HG03565 (cell line): ENCODE measurements at regions not wholly inside any gene's neighbourhood (a gene's known extent, or its start where the extent isn't known, plus 50 kb on each side); places are given as distances from the start of the nearest gene placed in this dataset.

Source experiments
- ATAC-seq: cut with Tn5 transposase; IDR thresholded peaks from one replicate; pipeline ENCODE4 v1.9.1; 2021; ENCODE audit warnings: mild to moderate bottlenecking, moderate library complexity; ENCODE audit not compliant: unreplicated experiment

DNA sequence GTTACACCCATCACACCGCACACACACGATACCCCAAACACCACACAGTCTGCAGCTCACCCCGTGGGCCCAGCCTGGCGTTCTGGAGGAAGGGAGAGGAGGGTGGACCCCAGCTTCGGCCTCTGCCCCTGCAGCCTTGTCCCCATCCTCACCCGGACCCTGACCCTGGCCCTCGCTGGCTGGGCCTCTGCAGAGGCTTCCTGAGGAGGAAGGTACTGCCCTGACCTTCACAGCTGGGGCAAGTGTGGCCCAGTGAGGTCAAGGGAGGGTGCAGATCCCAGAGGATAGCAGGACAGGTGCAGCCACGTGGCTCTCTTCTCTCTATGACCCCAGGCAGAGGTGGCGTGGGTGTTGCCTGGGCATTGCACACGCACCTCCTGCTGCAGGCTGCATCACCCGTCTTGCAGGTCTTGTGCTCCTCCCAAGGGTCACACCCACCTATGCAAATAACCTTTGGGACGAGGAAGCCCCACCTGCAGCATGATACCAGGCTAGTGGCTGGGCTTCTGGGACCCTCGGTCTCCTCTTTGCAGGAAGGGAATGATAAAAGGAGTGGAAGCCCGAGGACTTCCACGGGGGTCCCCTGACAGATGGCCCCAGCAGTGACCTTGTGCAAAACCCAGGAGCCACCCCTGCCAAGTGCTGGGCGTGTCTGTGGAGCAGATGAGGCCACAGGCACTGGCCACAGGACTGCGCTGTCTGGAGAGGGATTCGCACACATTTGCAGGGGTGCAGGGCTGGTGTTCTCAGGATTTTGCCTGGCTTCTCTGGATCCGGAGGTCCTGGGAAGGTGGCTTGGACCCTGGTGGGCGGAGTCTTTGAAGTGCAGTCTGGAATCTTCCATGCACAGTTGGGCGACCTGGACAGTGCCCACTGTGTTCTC lies 1241.5 kb downstream of the BRD1 start:
- no peak for ATAC-seq

GRCh38 chr22:48584170-48584569 lies 1243.5 kb downstream of the BRD1 start:
- no peak for ATAC-seq

- ATAC-seq = no peak
Observed at GRCh38 chr22:48581796-48582469, 1245.7 kb downstream of the BRD1 start.

DNA sequence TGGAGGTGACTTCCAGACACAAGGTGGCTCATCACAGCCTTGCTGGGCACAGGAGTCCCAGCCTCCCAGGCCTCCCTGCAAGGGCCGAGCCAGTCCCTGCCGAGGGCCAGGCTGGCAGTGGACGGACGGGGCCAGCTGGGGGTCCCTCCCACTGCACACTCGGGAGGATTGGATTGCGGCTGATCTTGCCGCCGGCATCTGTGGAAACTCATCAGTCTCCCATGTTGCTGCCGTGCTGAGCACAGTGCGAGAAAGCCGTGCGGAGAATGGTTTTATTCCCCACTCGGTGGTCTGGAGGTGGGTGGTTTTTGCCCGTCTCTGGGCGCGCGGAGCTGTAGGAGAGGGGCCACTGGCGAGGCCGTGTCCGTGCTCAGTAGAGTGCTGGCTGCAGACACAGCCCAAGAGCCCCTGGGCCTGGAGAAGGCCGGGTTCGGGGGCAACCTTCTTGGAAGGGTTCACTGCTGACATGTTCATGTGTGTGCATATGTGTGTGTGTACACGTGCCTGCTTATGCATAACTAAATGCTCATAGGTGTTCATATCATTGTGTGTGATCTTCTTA lies 1246.4 kb downstream of the BRD1 start:
- no peak for ATAC-seq

GRCh38 chr22:48580481-48580970 lies 1247.1 kb downstream of the BRD1 start:
- no peak for ATAC-seq

DNA sequence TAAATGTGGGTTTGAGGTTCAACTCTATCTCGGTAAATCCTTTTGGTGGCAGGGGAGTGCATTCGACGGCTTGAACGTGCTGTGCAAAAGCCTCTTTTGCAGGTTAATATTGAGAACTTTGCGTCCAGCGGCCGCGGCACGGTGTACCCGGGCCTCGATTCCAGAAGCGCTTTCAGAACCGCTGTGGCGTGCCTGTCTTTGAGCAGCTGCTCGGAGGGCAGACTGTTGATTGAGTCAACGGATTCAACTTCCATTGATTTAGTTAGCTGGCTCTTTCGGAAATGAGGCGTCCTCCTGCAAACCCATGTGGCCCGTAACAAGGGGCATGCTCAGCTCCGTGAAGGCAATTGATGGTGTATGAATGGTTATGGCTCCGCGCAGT lies 1247.8 kb downstream of the BRD1 start:
- ATAC-seq = no peak

GRCh38 chr22:48579043-48579927 lies 1248.4 kb downstream of the BRD1 start:
- ATAC-seq = no peak

- ATAC-seq = no peak
Observed at GRCh38 chr22:48578138-48579042, 1249.3 kb downstream of the BRD1 start.

DNA sequence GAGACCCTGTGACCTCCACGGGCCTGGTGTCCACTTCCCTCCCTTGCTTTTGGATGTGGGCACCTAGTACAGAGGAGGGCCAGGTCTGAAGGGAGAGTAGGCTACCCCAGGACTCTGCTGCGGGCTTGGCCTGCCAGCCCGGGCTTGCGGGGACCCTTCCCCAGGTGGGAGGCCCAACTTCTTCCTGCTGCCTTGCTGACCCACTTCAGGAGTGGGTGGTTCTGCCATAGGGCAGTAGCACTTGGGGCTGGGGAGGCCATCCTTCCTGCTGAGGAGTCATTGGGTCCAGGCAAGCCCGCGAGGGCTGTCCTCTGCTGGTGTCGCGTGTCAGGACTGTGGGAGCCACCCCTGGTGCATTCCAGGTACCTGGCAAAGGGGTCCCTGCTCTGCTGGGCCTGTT lies 1250.0 kb downstream of the BRD1 start:
- ATAC-seq = no peak

GRCh38 chr22:48577014-48577690 lies 1250.5 kb downstream of the BRD1 start:
- ATAC-seq = no peak

DNA sequence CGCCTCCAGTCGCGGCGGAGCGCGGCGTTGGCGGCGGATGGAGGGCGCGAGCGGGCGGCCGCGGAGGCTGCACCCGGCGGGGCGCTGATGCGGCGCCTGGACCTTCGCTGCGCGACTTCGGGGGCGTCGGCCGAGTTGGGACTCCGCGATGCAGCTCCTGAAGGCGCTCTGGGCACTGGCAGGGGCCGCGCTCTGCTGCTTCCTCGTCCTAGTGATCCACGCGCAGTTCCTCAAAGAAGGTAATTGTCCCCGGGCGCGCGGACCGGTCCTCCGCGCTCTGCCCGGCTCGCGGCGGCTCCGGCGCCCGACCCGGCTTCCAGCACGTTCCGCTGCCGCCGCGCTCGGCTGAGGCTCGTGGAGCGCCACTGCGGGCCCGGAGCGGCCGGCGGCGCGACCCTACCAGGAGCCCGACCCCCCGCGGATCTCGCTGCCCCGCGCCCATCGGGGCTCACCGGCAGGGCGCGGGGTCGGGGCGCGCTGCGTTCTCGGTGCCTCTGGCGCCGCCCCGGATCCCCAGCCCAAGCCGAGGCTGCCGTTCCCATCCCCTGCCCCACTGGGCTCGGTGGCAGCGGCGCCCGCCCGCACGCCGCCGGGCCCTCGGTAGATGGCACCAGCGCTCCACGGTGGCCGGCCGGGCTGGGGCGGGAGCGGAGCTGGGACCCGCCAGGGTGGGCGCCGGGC lies 1251.2 kb downstream of the BRD1 start:
- ATAC-seq = no peak

DNA sequence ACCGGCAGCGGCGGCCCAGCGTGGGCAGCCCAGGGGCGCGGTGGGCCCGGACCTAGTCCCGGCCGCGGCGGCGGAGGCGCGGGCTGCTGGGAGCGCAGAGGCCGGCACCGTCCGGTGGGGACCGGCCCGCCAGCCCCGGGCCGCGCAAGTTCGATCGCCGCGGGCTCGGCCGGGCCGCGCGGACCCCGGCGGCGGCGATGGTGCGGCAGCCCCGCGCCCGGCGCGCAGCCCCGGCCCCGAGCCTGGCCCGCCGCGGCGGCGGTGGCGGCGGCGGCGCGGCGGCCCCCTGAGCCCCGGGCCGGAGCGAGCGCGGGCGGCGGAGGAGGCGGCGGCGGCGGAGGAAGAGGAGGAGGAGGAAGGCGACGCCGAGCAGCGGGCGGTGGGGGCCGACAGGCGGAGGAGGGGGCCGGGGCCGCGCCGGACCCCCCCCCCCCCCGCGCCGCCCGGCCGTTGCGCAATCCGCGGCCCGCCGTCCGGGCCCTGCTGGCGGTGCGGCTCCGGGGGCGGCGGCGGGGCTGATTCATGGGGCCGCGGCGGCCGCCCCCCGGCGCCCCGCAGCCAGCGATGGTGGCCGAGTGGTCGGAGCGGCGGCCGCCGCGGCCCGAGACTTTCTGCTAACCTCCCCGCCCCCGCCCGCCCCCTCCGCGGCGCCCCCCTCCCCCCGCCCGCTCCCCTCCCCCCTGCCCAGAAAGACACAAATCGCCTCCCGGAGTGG lies 1251.9 kb downstream of the BRD1 start:
- no peak for ATAC-seq

DNA sequence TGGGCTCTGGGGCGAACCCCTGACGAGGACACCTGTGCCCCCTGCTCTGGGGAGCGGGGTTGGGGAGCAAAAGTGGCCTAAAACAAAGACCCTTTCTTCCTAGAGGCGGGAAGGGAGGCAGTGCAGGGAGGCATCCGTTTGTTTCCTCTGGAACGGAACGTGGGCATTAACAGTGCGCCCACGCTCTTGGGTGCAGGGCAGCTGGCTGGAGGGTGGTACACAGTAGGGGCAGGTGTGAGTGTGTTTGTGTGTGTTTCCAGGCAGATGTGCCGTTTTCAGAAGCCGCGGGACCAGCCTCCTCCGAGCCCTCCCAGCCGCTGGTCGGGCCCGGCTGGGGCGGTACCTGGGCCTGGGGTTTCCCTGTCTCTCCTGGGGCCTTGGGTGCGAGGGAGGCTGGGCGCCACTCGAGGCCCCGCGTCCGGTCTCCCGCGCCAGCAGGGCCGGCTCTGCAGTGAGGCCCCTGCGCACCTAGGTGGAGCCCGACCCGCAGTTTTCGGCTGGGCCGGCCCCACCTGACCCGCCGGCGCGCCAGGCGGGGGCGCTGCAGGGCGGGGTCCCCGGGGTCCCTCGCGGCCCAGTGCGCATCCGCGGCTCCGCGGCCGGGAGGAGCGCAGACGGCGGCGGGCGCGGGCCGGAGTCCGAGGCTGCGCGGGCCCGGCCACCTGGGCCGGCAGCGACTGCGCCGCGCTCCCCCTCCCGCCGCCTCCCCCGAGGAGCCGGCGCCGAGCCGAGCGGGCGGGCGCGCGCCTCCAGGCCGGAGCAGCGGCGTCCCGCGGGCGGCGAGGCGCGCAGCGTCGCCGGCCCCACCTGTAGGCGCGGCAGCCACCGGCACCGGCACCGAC lies 1252.7 kb downstream of the BRD1 start:
- no peak for ATAC-seq

GRCh38 chr22:48573766-48574165 lies 1253.9 kb downstream of the BRD1 start:
- ATAC-seq = no peak

DNA sequence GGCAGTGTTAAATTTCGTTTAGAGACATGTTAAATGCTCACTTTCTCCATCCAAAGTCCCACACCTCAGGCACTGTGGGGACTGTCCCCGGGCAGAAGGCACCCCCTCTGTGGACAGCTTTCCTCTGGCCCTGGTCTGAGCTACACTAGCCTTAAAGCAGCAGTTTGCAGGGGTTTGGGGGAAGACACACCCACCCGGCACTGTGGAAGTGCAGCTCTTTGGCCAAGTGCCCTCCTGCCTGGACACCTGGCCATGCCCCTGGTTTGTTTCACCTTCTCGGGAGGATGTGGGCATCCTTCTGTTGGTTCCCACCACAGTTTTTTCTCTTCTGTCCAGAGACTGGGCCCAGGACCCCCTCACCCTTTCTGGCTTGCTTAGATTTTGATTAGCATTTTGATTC lies 1254.7 kb downstream of the BRD1 start:
- no peak for ATAC-seq

- no peak for ATAC-seq
Observed at GRCh38 chr22:48570912-48571311, 1256.8 kb downstream of the BRD1 start.
